HepG2 (cell line): ENCODE measurements at regions not wholly inside any gene's neighbourhood (a gene's known extent, or its start where the extent isn't known, plus 50 kb on each side); places are given as distances from the start of the nearest gene placed in this dataset.

Experiments used
- ATAC-seq: fragments of 200-7000 bp; cut with Tn5 transposase; 3 replicates; pipeline ENCODE4 v1.9.1; 2020; ENCODE audit warnings: mild to moderate bottlenecking, moderate library complexity
- BruUV-seq: library from RNA; stranded (reverse); fragments of 400-500 nt; replicated peaks from 2 replicates; lab custom pipeline; 2021; lab: Mats Ljungman, UMichigan
- CTCF ChIA-PET: fragments of 300-600 bp; formaldehyde crosslinking; extraction: SDS; loops from one replicate; lab custom pipeline; 2021; ENCODE audit warnings: low total read pairs, inconsistent platforms, low intra/inter-chr PET ratio; lab: Yijun Ruan, JAX
- POLR2A ChIA-PET: fragments of 350-600 bp; sonication (Branson Sonifier 250); formaldehyde crosslinking; loops from one replicate; lab custom pipeline; 2020; ENCODE audit warnings: antibody characterized with exemption, inconsistent platforms; lab: Yijun Ruan, JAX
- DNase-seq: peaks from one replicate; pipeline ENCODE4 v3.0.0-alpha.2; 2015; ENCODE audit warnings: low spot score
- FAIRE-seq: peaks from 3 replicates; lab custom pipeline; 2011; peaks lifted over from hg19 to GRCh38; lab: Jason Lieb, UNC
- H2AFZ ChIP-seq: one replicate; pipeline ENCODE4 v1.6.1; 2011; ENCODE audit warnings: low read length, inconsistent platforms
- H3K27ac ChIP-seq: fragments of 300-600 bp; 3 replicates; pipeline ENCODE4 v1.8.0; 2011; ENCODE audit warnings: mixed run types, mild to moderate bottlenecking, mixed read lengths, low read length, inconsistent platforms; ENCODE audit not compliant: insufficient read depth; ENCODE audit errors: extremely low read length
- H3K27me3 ChIP-seq, 2 experiments: fragments of 200-600 bp in 1 of 2; 2 replicates in 1 of 2; 3 replicates in 1 of 2; pipeline versions ENCODE4 v1.6.0 to v1.8.0; 2011; ENCODE audit warnings: low read length in 2 of 2, mild to moderate bottlenecking in 2 of 2, moderate library complexity in 2 of 2, inconsistent platforms in 1 of 2; ENCODE audit not compliant: insufficient read depth in 2 of 2, control insufficient read depth in 1 of 2
- H3K36me3 ChIP-seq, 2 experiments: fragments of 200-600 bp in 1 of 2; replicated peaks in 1 of 2; 2 replicates in 1 of 2; 3 replicates in 1 of 2; pipeline versions ENCODE4 v1.5.1 to v1.8.0; 2011; ENCODE audit warnings: low read length in 2 of 2, inconsistent platforms in 1 of 2; ENCODE audit not compliant: insufficient read depth in 2 of 2, control insufficient read depth in 1 of 2
- H3K4me1 ChIP-seq: 2 replicates; pipeline ENCODE4 v1.5.1; 2012; ENCODE audit warnings: low read length, inconsistent platforms; ENCODE audit not compliant: insufficient read depth
- H3K4me2 ChIP-seq: 2 replicates; pipeline ENCODE4 v1.6.0; 2011; ENCODE audit warnings: low read depth, low read length, inconsistent platforms
- H3K4me3 ChIP-seq, 3 experiments: fragments of 200-600 bp in 1 of 3; sonication (generic), shearing (Covaris generic) in 1 of 3; replicated peaks in 1 of 3; 2 replicates each; pipeline ENCODE4 v1.5.1; 2011 to 2016; ENCODE audit warnings: low read length in 3 of 3, inconsistent platforms in 2 of 3, low read depth in 2 of 3, mild to moderate bottlenecking in 2 of 3, control low read depth in 1 of 3, mixed read lengths in 1 of 3; ENCODE audit not compliant: insufficient read depth in 1 of 3
- H3K79me2 ChIP-seq: one replicate; pipeline ENCODE4 v1.6.1; 2011; ENCODE audit warnings: low read length, inconsistent platforms; ENCODE audit not compliant: insufficient read depth
- H3K9ac ChIP-seq: 2 replicates; pipeline ENCODE4 v1.6.0; 2011; ENCODE audit warnings: mild to moderate bottlenecking, low read depth, low read length, inconsistent platforms; ENCODE audit not compliant: insufficient read depth
- H3K9me3 ChIP-seq: 2 replicates; pipeline ENCODE4 v1.5.1; 2012; ENCODE audit warnings: mild to moderate bottlenecking, low read length
- H4K20me1 ChIP-seq: 2 replicates; pipeline ENCODE4 v1.6.0; 2011; ENCODE audit warnings: inconsistent platforms, mild to moderate bottlenecking, low read length, moderate library complexity; ENCODE audit not compliant: insufficient read depth
- KIAA2018 ChIP-seq: sonication (generic); formaldehyde crosslinking; IDR thresholded peaks from 2 replicates; pipeline ENCODE4 v1.5.0; 2020; ENCODE audit warnings: mild to moderate bottlenecking, missing genetic modification reagents, borderline replicate concordance
- MLXIP ChIP-seq: sonication (generic); formaldehyde crosslinking; IDR thresholded peaks from 2 replicates; pipeline ENCODE4 v1.9.0; 2021; ENCODE audit warnings: missing genetic modification reagents, borderline replicate concordance
- NR3C1 ChIP-seq: sonication (generic); formaldehyde crosslinking; IDR thresholded peaks from 2 replicates; pipeline ENCODE4 v1.4.0; 2020; ENCODE audit warnings: missing genetic modification reagents
- SUZ12 ChIP-seq: fragments of 150-350 bp; IDR thresholded peaks from 2 replicates; pipeline ENCODE4 v1.6.1; 2014; ENCODE audit warnings: low read depth, low read length
- ZNF160 ChIP-seq: sonication (generic); formaldehyde crosslinking; IDR thresholded peaks from 2 replicates; pipeline ENCODE4 v1.8.0; 2022; ENCODE audit warnings: mild to moderate bottlenecking, inconsistent platforms, missing genetic modification reagents
- ZNF354B ChIP-seq: sonication (generic); formaldehyde crosslinking; IDR thresholded peaks from 2 replicates; pipeline ENCODE4 v1.8.0; 2022; ENCODE audit warnings: mild to moderate bottlenecking, missing genetic modification reagents
- ZNF710 ChIP-seq: sonication (generic); formaldehyde crosslinking; IDR thresholded peaks from 2 replicates; pipeline ENCODE4 v1.5.0; 2020; ENCODE audit warnings: mild to moderate bottlenecking, missing genetic modification reagents, borderline replicate concordance
- whole genome bisulfite sequencing: methylation state at CpG from one replicate; pipeline ENCODE4 v1.1.6; 2017; ENCODE audit warnings: low lambda C conversion rate; 5-methylcytosine and 5-hydroxymethylcytosine counted together
- in situ Hi-C: cut with HindIII; loops from 2 replicates; pipeline ENCODE4 v1.10.0; 2017; ENCODE audit warnings: low pct_unique_long_range_greater_than_20kb; ENCODE audit not compliant: extremely low pct_ligation_motif_present
- intact Hi-C: fragments of 100-400 bp; cut with micrococcal nuclease; formaldehyde crosslinking; loops from one replicate; pipeline ENCODE4 v1.10.0; 2022; ENCODE audit not compliant: unreplicated experiment

- in situ Hi-C loops, result no loop called here
- Histone ChIP-seq H3K79me2 (no peaks in the 10 kb centered on the region), H3K4me1 (no peaks in the 10 kb centered on the region), H3K27ac (no peak overlapping the region), H3K9me3 (no peaks in the 10 kb centered on the region), H2AFZ (no peak overlapping the region), H4K20me1 (no peaks in the 10 kb centered on the region), H3K9ac (no peak overlapping the region), H3K36me3 (no peaks in the 10 kb centered on the region), H3K4me3 (no peak overlapping the region), H3K27me3 (no peaks in the 10 kb centered on the region), H3K4me2 (no peak overlapping the region)
- intact Hi-C loops, result no loop called here
- no peak for FAIRE-seq
- POLR2A ChIA-PET, result no interaction called here
- WGBS, result 4% methylated on average over 1 of the region's 1 CpG
- CTCF ChIA-PET, result no interaction called here
- no peak for DNase-seq
- no peak for ATAC-seq
- BruUV-seq, result no TSS peak
- TF ChIP-seq NR3C1 (CRISPR knock-in tag), result no peak
- no peak for TF ChIP-seq ZNF160 (CRISPR knock-in tag)
- TF ChIP-seq SUZ12, result no peak
- no peak for TF ChIP-seq ZNF710 (CRISPR knock-in tag)
- TF ChIP-seq KIAA2018, result no peak
- no peak for TF ChIP-seq MLXIP (CRISPR knock-in tag)
- no peak for TF ChIP-seq ZNF354B (CRISPR knock-in tag)
Measured at GRCh38 chr11:105407101-105407500, 202.8 kb upstream of the GRIA4 start.
